B cell (primary cell): ENCODE measurements at regions not wholly inside any gene's neighbourhood (a gene's known extent, or its start where the extent isn't known, plus 50 kb on each side); places are given as distances from the start of the nearest gene placed in this dataset.

ENCODE experiments used
- ATAC-seq: fragments of 200-7000 bp; cut with Tn5 transposase; one replicate; pipeline ENCODE4 v1.10.0; 2021; ENCODE audit warnings: low read depth, mild to moderate bottlenecking, moderate number of reproducible peaks, moderate library complexity
- CTCF ChIA-PET: fragments of 350-600 bp; sonication (Branson Sonifier 250); formaldehyde crosslinking; loops from one replicate; lab custom pipeline; 2021; ENCODE audit warnings: antibody characterized with exemption, inconsistent platforms; lab: Charles Lee
- POLR2A ChIA-PET: fragments of 350-600 bp; sonication (Branson Sonifier 250); formaldehyde crosslinking; loops from one replicate; lab custom pipeline; 2021; ENCODE audit warnings: antibody characterized with exemption; lab: Charles Lee
- DNase-seq: peaks from one replicate; pipeline ENCODE4 v3.0.0; 2013
- H2AFZ ChIP-seq: 2 replicates; pipeline ENCODE4 v1.6.1; 2012; ENCODE audit warnings: mild to moderate bottlenecking, low read depth, low read length; ENCODE audit not compliant: insufficient read depth, poor library complexity, severe bottlenecking
- H3K27ac ChIP-seq, 2 donors: 1 replicate in 1 of 2; 2 replicates in 1 of 2; pipeline ENCODE4 v1.5.1; 2012 to 2013; ENCODE audit warnings: low read length in 2 of 2, mild to moderate bottlenecking in 2 of 2, moderate library complexity in 1 of 2
- H3K27me3 ChIP-seq, 4 experiments: fragments of 200-600 bp in 1 of 4; sonication (generic) in 1 of 4; replicated peaks in 1 of 4; 1 replicate in 2 of 4; 2 replicates in 2 of 4; pipeline versions ENCODE4 v1.6.1 to v1.7.0; 2013 to 2016; ENCODE audit warnings: low read length in 3 of 4, mild to moderate bottlenecking in 2 of 4, mixed read lengths in 1 of 4, moderate library complexity in 1 of 4; ENCODE audit not compliant: insufficient read depth in 4 of 4, control insufficient read depth in 3 of 4; ENCODE audit errors: control extremely low read depth in 1 of 4
- H3K36me3 ChIP-seq, 2 experiments: replicated peaks in 1 of 2; 1 replicate in 1 of 2; 2 replicates in 1 of 2; pipeline versions ENCODE4 v1.6.1 to v1.7.1; 2013; ENCODE audit warnings: low read length in 1 of 2; ENCODE audit not compliant: insufficient read depth in 2 of 2, control insufficient read depth in 1 of 2; ENCODE audit errors: control extremely low read depth in 1 of 2, extremely low read depth in 1 of 2
- H3K4me1 ChIP-seq, 2 donors: fragments of 200-600 bp in 1 of 2; sonication (generic) in 1 of 2; 1 replicate in 1 of 2; 2 replicates in 1 of 2; pipeline versions ENCODE4 v1.5.1 to v1.6.1; 2013 to 2017; ENCODE audit warnings: low read length in 2 of 2; ENCODE audit not compliant: control insufficient read depth in 2 of 2, insufficient read depth in 2 of 2
- H3K4me2 ChIP-seq: replicated peaks from 2 replicates; pipeline ENCODE3; 2012; ENCODE audit warnings: mild to moderate bottlenecking, low read depth, low read length; ENCODE audit not compliant: poor library complexity, severe bottlenecking
- H3K4me3 ChIP-seq, 5 experiments: fragments of 200-600 bp in 1 of 5; sonication (generic) in 1 of 5; 1 replicate in 3 of 5; 2 replicates in 2 of 5; pipeline versions ENCODE4 v1.5.1 to v1.7.0; 2011 to 2016; ENCODE audit warnings: low read length in 4 of 5, mild to moderate bottlenecking in 4 of 5, low read depth in 2 of 5, control low read depth in 1 of 5, moderate library complexity in 1 of 5; ENCODE audit not compliant: insufficient read depth in 1 of 5; ENCODE audit errors: control extremely low read depth in 1 of 5, extremely low read depth in 1 of 5
- H3K79me2 ChIP-seq: fragments of 200-600 bp; sonication (generic); one replicate; pipeline ENCODE4 v1.6.0; 2016; ENCODE audit warnings: low read length; ENCODE audit not compliant: control insufficient read depth, insufficient read depth
- H3K9ac ChIP-seq: fragments of 200-600 bp; sonication (generic); 2 replicates; pipeline ENCODE4 v1.6.1; 2017; ENCODE audit warnings: mild to moderate bottlenecking, low read length, moderate library complexity
- H3K9me3 ChIP-seq, 3 donors: one replicate each; pipeline versions ENCODE4 v1.6.1 to v1.7.1; 2013; ENCODE audit warnings: low read length in 2 of 3; ENCODE audit not compliant: control insufficient read depth in 2 of 3, insufficient read depth in 1 of 3; ENCODE audit errors: control extremely low read depth in 1 of 3
- H4K20me1 ChIP-seq: 2 replicates; pipeline ENCODE4 v1.6.0; 2012; ENCODE audit warnings: mild to moderate bottlenecking, low read length; ENCODE audit not compliant: insufficient read depth, control insufficient read depth, poor library complexity, severe bottlenecking
- H3K27ac Mint-ChIP-seq: one replicate; pipeline ENCODE4 v1.8.0; 2021; ENCODE audit warnings: mixed read lengths
- H3K27me3 Mint-ChIP-seq: one replicate; pipeline ENCODE4 v1.8.0; 2021; ENCODE audit warnings: mixed read lengths
- H3K4me1 Mint-ChIP-seq: one replicate; pipeline ENCODE4 v1.8.0; 2021; ENCODE audit warnings: mixed read lengths
- H3K4me3 Mint-ChIP-seq: one replicate; pipeline ENCODE4 v1.8.0; 2021; ENCODE audit warnings: mixed read lengths
- H3K9me3 Mint-ChIP-seq: one replicate; pipeline ENCODE4 v1.8.0; 2022; ENCODE audit warnings: mixed read lengths; ENCODE audit not compliant: insufficient read depth
- EZH2 ChIP-seq: IDR thresholded peaks from 2 replicates; pipeline ENCODE4 v1.6.1; 2012; ENCODE audit warnings: borderline replicate concordance, low read depth, mild to moderate bottlenecking, moderate library complexity, low read length; ENCODE audit not compliant: insufficient read depth, poor library complexity, severe bottlenecking
- WGBS: methylation state at CpG from one replicate; pipeline ENCODE4 v1.1.5; 2013; ENCODE audit warnings: missing lambda C conversion rate; ENCODE audit not compliant: insufficient coverage; 5-methylcytosine and 5-hydroxymethylcytosine counted together
- intact Hi-C: fragments of 100-400 bp; cut with micrococcal nuclease; formaldehyde crosslinking; loops from one replicate; pipeline ENCODE4 v1.10.0; 2022
- TF ChIP-seq, protein P1 (sequence below): fragments of 200-600 bp; IDR thresholded peaks from one replicate; pipeline ENCODE4 v1.8.0; 2022; ENCODE audit warnings: antibody characterized with exemption, mild to moderate bottlenecking

GRCh38 chr4:84003046-84003445 is 467.1 kb downstream of the GPAT3 start:
- peaks cover 6% of the 10 kb centered on the region for H3K9me3 Mint-ChIP-seq
- POLR2A ChIA-PET: no interaction called here
- WGBS: 83% methylated on average over 1 of the region's 2 CpGs

DNA sequence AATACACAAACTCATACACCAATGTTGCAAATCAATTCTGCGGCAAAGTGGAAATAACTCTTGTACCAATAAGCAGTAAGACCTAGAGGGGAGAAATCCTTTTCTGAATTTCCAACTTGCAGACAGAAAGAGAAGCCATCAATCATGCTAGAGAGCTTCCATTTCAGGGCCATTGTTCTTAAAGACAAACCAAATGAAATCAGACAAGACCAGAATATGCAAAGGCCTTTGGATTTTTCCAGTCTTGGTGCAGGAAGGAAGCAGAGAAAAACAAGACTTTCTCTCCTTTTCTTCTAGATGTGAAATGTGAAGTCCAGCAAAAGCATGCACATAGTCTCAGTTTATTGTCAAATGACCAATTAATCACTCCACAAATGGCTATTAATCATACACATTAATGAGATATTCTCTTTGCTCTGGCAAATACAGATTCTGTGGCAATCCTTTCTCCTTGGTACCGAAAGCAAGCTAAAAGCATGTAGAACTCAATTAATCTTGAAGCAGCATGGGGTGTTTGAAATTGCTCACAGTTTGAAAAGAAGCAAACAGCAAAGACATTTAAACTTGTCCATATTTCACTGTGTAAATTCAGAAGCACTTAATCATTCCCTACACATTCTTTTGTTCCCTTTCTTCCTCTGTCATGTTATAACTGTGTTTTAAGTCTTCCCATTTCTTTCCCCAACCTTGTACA is 466.1 kb downstream of the GPAT3 start:
- POLR2A ChIA-PET: no interaction called here
- H3K9me3 Mint-ChIP-seq: peaks cover 5% of the 10 kb centered on the region
- Histone ChIP-seq H3K79me2 (no peaks in the 10 kb centered on the region), H2AFZ (no peak overlapping the region), H3K4me2 (no peak overlapping the region), H3K9me3 (no peaks in the 10 kb centered on the region), H3K4me1 (no peaks in the 10 kb centered on the region), H3K27ac (no peak overlapping the region), H3K36me3 (no peaks in the 10 kb centered on the region), H3K9ac (no peak overlapping the region), H3K4me3 (no peak overlapping the region), H3K27me3 (no peaks in the 10 kb centered on the region), H4K20me1 (no peaks in the 10 kb centered on the region)
- intact Hi-C loops: no loop called here
- whole genome bisulfite sequencing: no CpG with 5 or more reads among the region's 2 CpGs
- CTCF ChIA-PET: no interaction called here
- H3K27me3 Mint-ChIP-seq: no peaks in the 10 kb centered on the region
- no peaks in the 10 kb centered on the region for H3K4me1 Mint-ChIP-seq
- no peak overlapping the region for H3K27ac Mint-ChIP-seq
- H3K4me3 Mint-ChIP-seq: no peak overlapping the region
- ATAC-seq (no peak), DNase-seq (no peak)
- TF ChIP-seq, protein P1, sequence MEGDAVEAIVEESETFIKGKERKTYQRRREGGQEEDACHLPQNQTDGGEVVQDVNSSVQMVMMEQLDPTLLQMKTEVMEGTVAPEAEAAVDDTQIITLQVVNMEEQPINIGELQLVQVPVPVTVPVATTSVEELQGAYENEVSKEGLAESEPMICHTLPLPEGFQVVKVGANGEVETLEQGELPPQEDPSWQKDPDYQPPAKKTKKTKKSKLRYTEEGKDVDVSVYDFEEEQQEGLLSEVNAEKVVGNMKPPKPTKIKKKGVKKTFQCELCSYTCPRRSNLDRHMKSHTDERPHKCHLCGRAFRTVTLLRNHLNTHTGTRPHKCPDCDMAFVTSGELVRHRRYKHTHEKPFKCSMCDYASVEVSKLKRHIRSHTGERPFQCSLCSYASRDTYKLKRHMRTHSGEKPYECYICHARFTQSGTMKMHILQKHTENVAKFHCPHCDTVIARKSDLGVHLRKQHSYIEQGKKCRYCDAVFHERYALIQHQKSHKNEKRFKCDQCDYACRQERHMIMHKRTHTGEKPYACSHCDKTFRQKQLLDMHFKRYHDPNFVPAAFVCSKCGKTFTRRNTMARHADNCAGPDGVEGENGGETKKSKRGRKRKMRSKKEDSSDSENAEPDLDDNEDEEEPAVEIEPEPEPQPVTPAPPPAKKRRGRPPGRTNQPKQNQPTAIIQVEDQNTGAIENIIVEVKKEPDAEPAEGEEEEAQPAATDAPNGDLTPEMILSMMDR: no peak
- TF ChIP-seq EZH2: no peak

More at GRCh38 chr4:84003046-84003445, 467.1 kb downstream of the GPAT3 start:
- intact Hi-C loops: no loop called here
- H3K36me3 ChIP-seq: no peaks in the 10 kb centered on the region
- ATAC-seq (no peak), DNase-seq (no peak)
- no peak for TF ChIP-seq EZH2
- H3K4me2 ChIP-seq: no peak overlapping the region
- no peak overlapping the region for H2AFZ ChIP-seq
- H4K20me1 ChIP-seq: no peaks in the 10 kb centered on the region
- no peak overlapping the region for H3K9ac ChIP-seq
- Mint-ChIP-seq H3K4me1 (no peaks in the 10 kb centered on the region), H3K27ac (no peak overlapping the region), H3K27me3 (no peaks in the 10 kb centered on the region), H3K4me3 (no peak overlapping the region)
- no peaks in the 10 kb centered on the region for H3K9me3 ChIP-seq
- no peaks in the 10 kb centered on the region for H3K27me3 ChIP-seq
- no peaks in the 10 kb centered on the region for H3K4me1 ChIP-seq
- no peaks in the 10 kb centered on the region for H3K79me2 ChIP-seq
- CTCF ChIA-PET: no interaction called here
- H3K27ac ChIP-seq: no peak overlapping the region
- no peak overlapping the region for H3K4me3 ChIP-seq
